BLaER1 treated with 17β-estradiol and CSF1 and Interleukin-3, amounts not matched to agents 10 nM and 100 nM (cell line): ENCODE measurements at regions not wholly inside any gene's neighbourhood (a gene's known extent, or its start where the extent isn't known, plus 50 kb on each side); places are given as distances from the start of the nearest gene placed in this dataset.

Source experiments
- H3K27ac ChIP-seq, 11 experiments: shearing (Covaris generic); formaldehyde crosslinking; 2 replicates each; pipeline ENCODE4 v1.8.1; 2022
- H3K27me3 ChIP-seq, 11 experiments: shearing (Covaris generic); formaldehyde crosslinking; 2 replicates each; pipeline ENCODE4 v1.8.1; 2022
- H3K36me3 ChIP-seq, 11 experiments: shearing (Covaris generic); formaldehyde crosslinking; 2 replicates each; pipeline ENCODE4 v1.8.1; 2022
- H3K4me1 ChIP-seq, 10 experiments: shearing (Covaris generic); formaldehyde crosslinking; 2 replicates each; pipeline ENCODE4 v1.8.1; 2022
- H3K4me2 ChIP-seq, 11 experiments: shearing (Covaris generic); formaldehyde crosslinking; 2 replicates each; pipeline ENCODE4 v1.8.1; 2022
- H3K4me3 ChIP-seq, 10 experiments: shearing (Covaris generic); formaldehyde crosslinking; 2 replicates each; pipeline ENCODE4 v1.8.1; 2022
- H3K9ac ChIP-seq, 11 experiments: shearing (Covaris generic); formaldehyde crosslinking; 2 replicates each; pipeline ENCODE4 v1.8.1; 2022
- H3K9me3 ChIP-seq, 11 experiments: shearing (Covaris generic); formaldehyde crosslinking; replicated peaks in 1 of 11; 2 replicates each; pipeline ENCODE4 v1.8.1; 2022
- H4K20me1 ChIP-seq, 11 experiments: shearing (Covaris generic); formaldehyde crosslinking; 2 replicates each; pipeline ENCODE4 v1.8.1; 2022
- Cebpa-rat ChIP-seq, 11 experiments: shearing (Covaris generic); IDR thresholded peaks; 2 replicates each; pipeline ENCODE4 v1.8.1; 2022

DNA sequence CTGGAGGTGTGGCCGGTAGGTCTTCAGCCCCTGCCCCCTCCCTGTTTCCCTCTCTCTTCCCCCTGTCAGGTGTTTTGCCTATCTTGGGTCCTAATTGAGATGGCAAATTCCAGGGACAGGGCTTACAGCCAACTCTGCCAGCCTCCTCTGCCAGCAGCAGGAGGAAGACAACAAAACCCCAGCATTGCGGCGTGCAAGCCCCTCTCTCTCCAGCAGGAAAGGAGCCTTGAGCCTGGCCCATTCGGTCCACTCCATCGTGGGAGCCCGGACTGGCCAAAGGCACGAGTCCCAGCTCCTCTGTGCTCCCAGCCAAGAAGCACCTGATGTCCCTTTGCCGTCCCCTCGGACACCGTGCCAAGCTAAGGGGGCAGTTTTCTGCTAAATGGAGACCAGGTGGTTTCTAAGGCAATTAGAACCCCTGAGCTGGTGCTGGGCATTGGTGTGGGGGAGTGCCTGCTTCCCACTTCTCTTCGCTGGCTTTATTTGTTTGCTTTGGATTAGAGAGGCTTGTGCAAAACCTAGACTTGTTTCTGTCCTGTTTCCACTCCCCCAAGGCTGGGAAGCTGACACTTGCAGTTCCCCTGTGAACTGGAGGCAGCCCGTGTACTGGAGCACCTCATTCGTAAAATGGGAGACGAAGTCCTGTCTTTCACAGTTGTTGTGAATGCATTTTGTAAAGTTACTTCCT, 57.1 kb upstream of the LHX5 start:
- Histone ChIP-seq H3K9me3 (peaks cover 7 to 22% (median 13%) of the 10 kb centered on the region in 11 experiments; a peak in 19 of 22 replicates), H3K36me3 (no peaks in the 10 kb centered on the region), H3K9ac (no peak overlapping the region), H4K20me1 (no peaks in the 10 kb centered on the region), H3K4me3 (no peak overlapping the region), H3K4me2 (no peak overlapping the region), H3K27ac (no peak overlapping the region), H3K4me1 (peaks cover 0 to 27% (median 20%) of the 10 kb centered on the region in 10 experiments; a peak in 16 of 20 replicates), H3K27me3 (no peaks in the 10 kb centered on the region)
- TF ChIP-seq Cebpa-rat (IDR thresholded peaks at IDR 0.05) = no peak

GRCh38 chr12:113525066-113525465, 53.4 kb upstream of the LHX5 start:
- H3K36me3 ChIP-seq = no peaks in the 10 kb centered on the region
- peak overlapping the region in 10 of 11 experiments; percentile 12 to 90 (median 70); a peak in 19 of 22 replicates for H3K4me2 ChIP-seq
- H3K4me3 ChIP-seq = no peak overlapping the region
- H3K27me3 ChIP-seq = no peaks in the 10 kb centered on the region
- 0 out of 22 replicates have a peak overlapping the region, but pooled peaks of 1 of the 11 experiments have one; percentile 6 for H3K9ac ChIP-seq
- H3K27ac ChIP-seq = no peak overlapping the region
- H3K9me3 ChIP-seq = peaks cover 0 to 3% (median 0%) of the 10 kb centered on the region in 11 experiments; a peak in 3 of 22 replicates
- no peak for TF ChIP-seq Cebpa-rat (IDR thresholded peaks at IDR 0.05)
- H3K4me1 ChIP-seq = peaks cover 0 to 27% (median 20%) of the 10 kb centered on the region in 10 experiments; a peak in 16 of 20 replicates
- H4K20me1 ChIP-seq = no peaks in the 10 kb centered on the region

DNA sequence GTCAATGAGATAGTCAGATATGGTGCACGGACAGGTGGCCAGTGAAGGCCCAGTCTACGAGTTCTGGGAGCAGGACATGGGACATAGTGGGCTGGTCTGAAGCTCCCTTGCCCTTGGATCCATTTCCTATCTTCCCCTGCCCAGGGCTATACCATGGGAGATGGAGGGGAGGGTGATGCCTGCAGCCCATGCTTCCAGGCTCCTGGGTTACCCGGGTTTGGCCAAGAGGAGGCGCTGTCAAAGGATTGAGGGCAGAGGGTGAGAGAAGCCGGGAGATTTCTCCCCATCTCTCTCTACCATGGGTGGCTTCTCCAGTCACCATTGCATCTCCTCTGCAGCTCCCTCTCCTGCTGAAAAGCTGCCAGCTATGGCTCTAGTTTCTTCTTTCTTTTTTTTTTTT, 52.8 kb upstream of the LHX5 start:
- Histone ChIP-seq H3K27me3 (0 out of 22 replicates have a peak, but pooled peaks cover 0 to 1% (median 0%) of the 10 kb centered on the region in 11 experiments), H3K4me1 (peaks cover 0 to 27% (median 20%) of the 10 kb centered on the region in 10 experiments; a peak in 16 of 20 replicates), H3K27ac (no peak overlapping the region), H3K4me3 (no peak overlapping the region), H3K9me3 (no peaks in the 10 kb centered on the region), H3K4me2 (peak overlapping the region in 6 of 11 experiments; percentile 67 to 90 (median 73); a peak in 6 of 22 replicates), H3K9ac (no peak overlapping the region), H3K36me3 (no peaks in the 10 kb centered on the region), H4K20me1 (no peaks in the 10 kb centered on the region)
- no peak for TF ChIP-seq Cebpa-rat (IDR thresholded peaks at IDR 0.05)

DNA sequence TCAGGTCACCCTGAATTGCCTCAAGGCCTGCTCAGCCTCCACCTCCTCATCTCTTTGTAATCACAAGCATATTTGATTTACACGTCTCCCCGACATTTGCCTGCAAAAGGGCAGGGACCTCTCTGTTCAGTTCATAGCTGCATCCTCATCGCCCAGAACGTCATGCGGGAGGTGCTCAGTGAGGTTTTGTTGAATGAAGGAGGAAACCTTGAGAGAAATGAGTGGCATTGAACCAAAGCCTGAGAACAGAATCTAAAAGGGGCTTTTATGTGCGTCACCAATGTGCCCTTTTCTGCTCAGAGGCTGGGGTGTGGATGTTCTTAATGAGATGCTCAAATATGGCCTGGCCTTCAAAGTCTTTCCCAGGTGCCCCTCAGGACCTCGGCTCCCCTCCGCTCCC, 50.0 kb upstream of the LHX5 start:
- Histone ChIP-seq H3K36me3 (no peaks in the 10 kb centered on the region), H4K20me1 (no peaks in the 10 kb centered on the region), H3K4me2 (no peak overlapping the region), H3K9ac (no peak overlapping the region), H3K27ac (no peak overlapping the region), H3K4me3 (no peak overlapping the region), H3K27me3 (peaks cover 0 to 8% (median 0%) of the 10 kb centered on the region in 11 experiments; a peak in 1 of 22 replicates), H3K9me3 (no peaks in the 10 kb centered on the region), H3K4me1 (peaks cover 0 to 26% (median 20%) of the 10 kb centered on the region in 10 experiments; a peak in 16 of 20 replicates)
- TF ChIP-seq Cebpa-rat (IDR thresholded peaks at IDR 0.05) = no peak
